ENCODE measurements at regions not wholly inside any gene's neighbourhood (a gene's known extent, or its start where the extent isn't known, plus 50 kb on each side); places are given as distances from the start of the nearest gene placed in this dataset.

- TF ChIP-seq CTCF (IDR thresholded peaks at IDR 0.05; ENCODE audit: low read depth, low read length), result no peak
- TF ChIP-seq POLR2A (IDR thresholded peaks at IDR 0.05; ENCODE audit: extremely low read depth, insufficient read length), result no peak
These were observed 198.8 kb downstream of the CTTN start for GRCh38 chr11:70597006-70597555.

All from NB4 (cell line).